ENCODE measurements at regions not wholly inside any gene's neighbourhood (a gene's known extent, or its start where the extent isn't known, plus 50 kb on each side); places are given as distances from the start of the nearest gene placed in this dataset.

GRCh38 chr9:106104887-106105286, 410.5 kb downstream of the TMEM38B start:
- H3K27ac ChIP-seq (ENCODE audit: insufficient read length, low read depth, low read length): no peak overlapping the region
- no peak overlapping the region for H2AK5ac ChIP-seq (ENCODE audit: insufficient read length, low read length)
- no peak overlapping the region for H3K9ac ChIP-seq (ENCODE audit: extremely low read depth, insufficient read length, low read length)
- Mint-ChIP-seq H3K27me3 (ENCODE audit: low read depth) (no peaks in the 10 kb centered on the region), H3K4me1 (no peaks in the 10 kb centered on the region), H3K4me3 (no peak overlapping the region), H3K27ac (no peak overlapping the region), H3K36me3 (ENCODE audit: insufficient read depth in 1 of 3, low read depth in 3 of 3) (no peaks in the 10 kb centered on the region; a peak in 1 of 7 replicates), H3K9me3 (no peaks in the 10 kb centered on the region; a peak in 1 of 5 replicates)
- H3K14ac ChIP-seq (ENCODE audit: insufficient read depth, low read length): no peak overlapping the region
- H3K79me1 ChIP-seq (ENCODE audit: insufficient read depth, low read depth, low read length, poor library complexity, severe bottlenecking): no peaks in the 10 kb centered on the region
- no peak overlapping the region for H2BK5ac ChIP-seq (ENCODE audit: insufficient read length, low read length)
- no peak overlapping the region for H2BK15ac ChIP-seq (ENCODE audit: low read depth, low read length)
- H2BK120ac ChIP-seq (ENCODE audit: low read depth, low read length, poor library complexity, severe bottlenecking): no peak overlapping the region
- H3K23me2 ChIP-seq (ENCODE audit: insufficient read length, low read depth, low read length, poor library complexity, severe bottlenecking): no peaks in the 10 kb centered on the region
- DNase-seq: no peak
- no peak overlapping the region for H3K18ac ChIP-seq (ENCODE audit: insufficient read length, low read depth, low read length)
- H3K27me3 ChIP-seq (ENCODE audit: insufficient read depth, low read length): no peaks in the 10 kb centered on the region
- no peak overlapping the region for H3T11ph ChIP-seq (ENCODE audit: low read length)
- no peak overlapping the region for H2BK20ac ChIP-seq (ENCODE audit: low read depth, low read length, poor library complexity, severe bottlenecking)
- no peak overlapping the region for H4K91ac ChIP-seq (ENCODE audit: insufficient read length, low read depth, low read length)
- H3K79me2 ChIP-seq (ENCODE audit: insufficient read depth, low read length): no peaks in the 10 kb centered on the region
- H2AFZ ChIP-seq (ENCODE audit: low read length): no peak overlapping the region
- H3K4me2 ChIP-seq (ENCODE audit: insufficient read depth, insufficient read length, low read length): no peak overlapping the region
- no peak overlapping the region for H3K23ac ChIP-seq (ENCODE audit: insufficient read length, low read depth, low read length)
- no peak overlapping the region for H3K4ac ChIP-seq (ENCODE audit: low read depth, low read length)
- TF ChIP-seq, protein P1, sequence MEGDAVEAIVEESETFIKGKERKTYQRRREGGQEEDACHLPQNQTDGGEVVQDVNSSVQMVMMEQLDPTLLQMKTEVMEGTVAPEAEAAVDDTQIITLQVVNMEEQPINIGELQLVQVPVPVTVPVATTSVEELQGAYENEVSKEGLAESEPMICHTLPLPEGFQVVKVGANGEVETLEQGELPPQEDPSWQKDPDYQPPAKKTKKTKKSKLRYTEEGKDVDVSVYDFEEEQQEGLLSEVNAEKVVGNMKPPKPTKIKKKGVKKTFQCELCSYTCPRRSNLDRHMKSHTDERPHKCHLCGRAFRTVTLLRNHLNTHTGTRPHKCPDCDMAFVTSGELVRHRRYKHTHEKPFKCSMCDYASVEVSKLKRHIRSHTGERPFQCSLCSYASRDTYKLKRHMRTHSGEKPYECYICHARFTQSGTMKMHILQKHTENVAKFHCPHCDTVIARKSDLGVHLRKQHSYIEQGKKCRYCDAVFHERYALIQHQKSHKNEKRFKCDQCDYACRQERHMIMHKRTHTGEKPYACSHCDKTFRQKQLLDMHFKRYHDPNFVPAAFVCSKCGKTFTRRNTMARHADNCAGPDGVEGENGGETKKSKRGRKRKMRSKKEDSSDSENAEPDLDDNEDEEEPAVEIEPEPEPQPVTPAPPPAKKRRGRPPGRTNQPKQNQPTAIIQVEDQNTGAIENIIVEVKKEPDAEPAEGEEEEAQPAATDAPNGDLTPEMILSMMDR (conservative IDR thresholded peaks at IDR 0.05): no peak
- H2BK12ac ChIP-seq (ENCODE audit: insufficient read length, low read depth, low read length): no peak overlapping the region
- no peak overlapping the region for H3K56ac ChIP-seq (ENCODE audit: insufficient read length, low read depth, low read length)
- no peaks in the 10 kb centered on the region for H4K20me1 ChIP-seq (ENCODE audit: control insufficient read depth, insufficient read depth, insufficient read length)
- H4K5ac ChIP-seq (ENCODE audit: insufficient read length, low read depth, low read length): no peak overlapping the region
- no peaks in the 10 kb centered on the region for H3K4me1 ChIP-seq (ENCODE audit: insufficient read depth, low read length)
- H4K8ac ChIP-seq (replicated peaks; ENCODE audit: insufficient read length, low read depth, low read length): no peak overlapping the region
- H3K9me3 ChIP-seq (ENCODE audit: control insufficient read depth, low read depth, low read length): no peaks in the 10 kb centered on the region

Data from H9 (cell line).